Stimulated activated naive CD4-positive, alpha-beta T cell (primary cell): ENCODE measurements at regions not wholly inside any gene's neighbourhood (a gene's known extent, or its start where the extent isn't known, plus 50 kb on each side); places are given as distances from the start of the nearest gene placed in this dataset.

Source experiments
- DNase-seq, 6 experiments: peaks; one replicate each; lab custom pipeline; 2025; lab: John Stamatoyannopoulos, UW

DNA sequence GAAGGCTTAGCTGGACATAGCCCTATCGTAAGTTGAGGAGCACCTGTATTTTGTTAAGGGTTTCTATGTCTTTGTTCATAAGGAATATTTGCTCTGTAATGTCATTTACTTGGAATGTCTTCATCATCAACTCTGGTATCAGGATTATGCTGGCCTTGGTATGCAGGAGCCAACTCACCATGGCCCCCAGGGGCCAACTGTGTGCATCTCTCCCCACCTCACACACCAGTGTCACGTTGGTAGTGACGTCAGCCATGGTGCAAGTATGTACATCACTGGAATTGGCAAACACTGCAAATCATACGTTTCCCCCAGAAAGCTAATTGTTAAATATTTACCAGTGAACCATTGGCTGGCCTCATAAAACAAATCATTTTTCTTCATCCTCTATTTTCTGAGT lies 70.8 kb downstream of the YTHDF1 start:
- no peak for DNase-seq

DNA sequence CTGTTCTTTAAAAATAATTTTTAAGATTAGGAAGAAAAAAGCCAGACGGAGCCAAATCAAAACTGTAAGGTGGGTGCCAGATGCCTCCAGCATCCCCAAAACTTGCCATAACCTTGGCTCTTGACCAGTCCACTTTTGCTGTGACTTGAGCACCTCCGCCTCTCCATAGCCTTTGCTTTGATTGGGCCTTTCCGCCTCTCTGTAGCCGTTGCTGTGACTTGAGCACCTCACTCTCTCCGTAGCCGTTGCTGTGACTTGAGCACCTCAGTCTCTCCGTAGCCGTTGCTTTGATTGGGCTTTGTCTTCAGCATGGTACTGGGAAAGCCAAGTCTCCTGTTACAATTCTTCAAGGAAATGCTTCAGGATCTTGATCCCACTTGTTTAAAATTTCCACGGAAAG lies 73.0 kb downstream of the YTHDF1 start:
- no peak for DNase-seq

- no peak for DNase-seq
Measured at GRCh38 chr20:63141531-63141930, 74.4 kb downstream of the YTHDF1 start.

- no peak for DNase-seq
Measured at GRCh38 chr20:63140514-63141433, 75.2 kb downstream of the YTHDF1 start.

DNA sequence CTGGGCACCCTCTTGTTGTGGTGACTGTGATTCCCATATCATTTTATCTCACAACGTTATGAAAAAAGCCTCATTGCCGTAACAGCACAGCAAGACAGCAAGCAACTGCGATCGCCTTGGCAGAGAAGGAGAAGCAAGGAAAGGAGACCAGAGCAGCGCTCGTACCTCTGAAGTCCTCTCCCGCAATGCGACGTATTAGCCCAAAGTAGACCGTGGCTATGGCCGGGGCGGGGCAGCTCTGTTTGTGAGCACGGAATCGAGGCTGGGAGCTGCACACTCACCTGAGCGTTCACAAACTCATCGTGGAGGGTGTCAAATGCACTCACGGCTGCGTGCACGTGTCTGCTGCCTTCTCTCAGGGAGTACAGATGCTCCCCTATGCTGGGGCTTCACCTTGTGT lies 76.1 kb downstream of the YTHDF1 start:
- DNase-seq, result no peak

DNA sequence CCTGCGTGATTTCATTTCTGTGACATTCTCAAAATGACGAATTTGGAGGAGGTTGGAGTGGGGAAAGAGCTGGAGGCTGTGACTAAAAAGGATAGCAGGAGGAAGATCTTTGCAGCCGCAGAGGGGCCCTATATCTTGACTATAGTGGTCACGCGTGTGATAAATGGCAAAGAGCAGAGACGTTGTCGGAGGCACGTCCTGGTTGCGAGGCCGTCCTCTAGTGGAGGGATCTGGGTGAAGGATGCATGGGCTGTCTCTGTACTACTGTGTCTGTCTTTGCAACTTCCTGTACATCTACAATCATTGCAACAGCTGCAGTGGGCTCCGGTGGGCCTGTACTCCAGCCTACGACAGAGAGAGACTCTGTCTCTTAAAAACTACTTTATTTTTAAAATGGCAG lies 76.6 kb downstream of the YTHDF1 start:
- DNase-seq, result no peak

DNA sequence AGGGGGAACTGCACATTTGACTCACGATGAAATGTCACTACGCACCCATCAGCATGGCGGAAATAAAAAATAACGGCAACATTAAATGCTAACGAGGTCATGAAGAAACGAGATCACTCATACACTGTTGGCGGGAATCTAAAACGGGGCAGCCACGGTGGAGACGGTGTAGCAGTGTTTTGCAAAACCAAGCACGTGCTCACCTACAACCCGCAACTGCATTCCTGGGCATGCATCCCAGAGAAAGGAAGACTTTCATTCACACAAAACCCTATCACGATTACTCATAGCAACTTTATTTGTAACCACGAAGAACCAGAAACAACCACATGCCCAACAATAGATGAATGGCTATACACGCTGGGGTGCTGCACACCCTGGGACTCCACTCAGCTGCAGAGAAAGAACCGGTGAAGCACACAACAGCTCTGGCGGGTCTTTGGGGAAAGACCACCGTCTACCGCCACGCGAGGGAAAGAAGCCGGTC lies 77.0 kb downstream of the YTHDF1 start:
- DNase-seq, result no peak

DNA sequence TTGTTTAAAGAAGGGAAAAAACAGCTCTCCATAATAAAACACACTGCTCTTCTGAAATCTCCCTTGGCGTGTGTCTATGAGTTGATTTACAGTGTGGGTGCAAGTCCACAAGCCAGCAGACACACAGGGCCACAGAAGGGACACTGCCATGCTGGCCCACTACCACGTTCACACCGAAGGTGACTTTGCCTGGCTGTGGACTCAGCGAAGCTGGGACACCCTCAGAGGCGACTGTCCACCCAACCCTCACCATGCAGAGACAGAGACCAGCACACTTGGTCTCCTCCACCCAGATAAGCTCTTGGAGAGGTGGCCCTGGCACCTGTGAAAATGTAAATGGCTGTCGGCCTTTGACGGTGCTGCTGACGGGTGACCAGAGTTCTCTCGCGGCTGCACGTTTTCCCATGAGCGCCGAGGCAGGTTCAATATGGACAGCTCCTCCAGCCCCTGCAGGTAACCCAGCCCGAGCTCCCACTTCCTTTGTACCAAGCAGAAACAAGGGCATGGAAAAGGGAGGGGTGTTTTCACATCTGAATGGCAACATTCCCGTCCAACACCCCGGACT lies 78.0 kb downstream of the YTHDF1 start:
- DNase-seq, result no peak

- DNase-seq, result no peak
Measured at GRCh38 chr20:63136296-63136695, 79.6 kb downstream of the YTHDF1 start.

GRCh38 chr20:63135411-63135810 lies 80.5 kb downstream of the YTHDF1 start:
- peak in 5 of 6 experiments; percentile 3 to 22 (median 12) for DNase-seq

DNA sequence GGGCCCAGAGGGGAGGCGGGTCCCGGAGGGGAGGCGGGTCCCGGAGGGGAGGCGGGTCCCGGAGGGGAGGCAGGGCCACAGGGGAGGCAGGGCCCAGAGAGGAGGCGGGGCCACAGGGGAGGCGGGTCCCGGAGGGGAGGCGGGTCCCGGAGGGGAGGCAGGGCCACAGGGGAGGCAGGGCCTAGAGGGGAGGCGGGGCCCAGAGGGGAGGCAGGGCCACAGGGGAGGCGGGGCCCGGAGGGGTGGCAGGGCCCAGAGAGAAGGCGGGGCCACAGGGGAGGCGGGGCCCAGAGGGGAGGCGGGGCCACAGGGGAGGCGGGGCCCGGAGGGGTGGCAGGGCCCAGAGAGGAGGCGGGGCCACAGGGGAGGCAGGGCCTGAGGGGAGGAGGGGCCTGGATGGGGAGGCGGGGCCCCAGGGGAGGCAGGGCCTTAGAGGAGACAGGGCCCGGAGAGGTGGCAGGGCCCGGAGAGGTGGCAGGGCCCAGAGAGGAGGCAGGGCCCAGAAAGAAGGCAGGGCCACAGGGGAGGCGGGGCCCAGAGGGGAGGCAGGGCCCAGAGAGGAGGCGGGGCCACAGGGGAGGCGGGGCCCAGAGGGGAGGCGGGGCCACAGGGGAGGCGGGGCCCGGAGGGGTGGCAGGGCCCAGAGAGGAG lies 81.1 kb downstream of the YTHDF1 start:
- peak in 2 of 6 experiments; percentile 14 to 17 for DNase-seq

GRCh38 chr20:63134201-63134612 lies 81.7 kb downstream of the YTHDF1 start:
- DNase-seq, result peak in 1 of 6 experiments; percentile 7

GRCh38 chr20:63133481-63134091 lies 82.3 kb downstream of the YTHDF1 start:
- DNase-seq, result no peak

GRCh38 chr20:63132715-63133471 lies 83.0 kb downstream of the YTHDF1 start:
- no peak for DNase-seq

DNA sequence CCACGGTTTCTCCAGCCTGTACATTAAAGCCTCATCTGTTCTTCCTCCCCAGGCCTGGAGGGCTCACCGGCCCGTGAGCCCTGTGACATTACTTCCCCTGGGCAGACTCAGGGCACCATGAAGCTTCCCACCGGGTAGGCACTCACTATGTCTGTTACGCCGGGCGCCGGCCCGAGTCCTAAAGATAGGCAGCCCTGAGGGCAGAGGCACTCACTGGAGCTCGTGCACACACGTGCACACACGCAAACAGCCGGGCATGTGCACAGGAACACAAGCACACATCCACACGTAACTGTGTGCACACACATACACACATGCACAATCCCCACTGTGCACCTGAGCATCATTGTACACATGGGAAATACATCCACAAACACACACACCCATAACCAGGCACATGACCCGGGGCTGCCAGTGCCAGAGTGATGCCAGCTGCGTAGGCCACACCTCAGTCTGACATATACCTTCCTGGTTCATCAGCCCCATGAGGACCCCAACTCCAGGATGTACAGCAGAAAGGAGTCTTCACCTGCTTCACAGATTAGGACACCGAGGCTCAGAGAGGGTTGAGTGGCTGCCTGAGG lies 83.7 kb downstream of the YTHDF1 start:
- DNase-seq, result no peak

- DNase-seq, result no peak
Measured at GRCh38 chr20:63130658-63131577, 85.0 kb downstream of the YTHDF1 start.

DNA sequence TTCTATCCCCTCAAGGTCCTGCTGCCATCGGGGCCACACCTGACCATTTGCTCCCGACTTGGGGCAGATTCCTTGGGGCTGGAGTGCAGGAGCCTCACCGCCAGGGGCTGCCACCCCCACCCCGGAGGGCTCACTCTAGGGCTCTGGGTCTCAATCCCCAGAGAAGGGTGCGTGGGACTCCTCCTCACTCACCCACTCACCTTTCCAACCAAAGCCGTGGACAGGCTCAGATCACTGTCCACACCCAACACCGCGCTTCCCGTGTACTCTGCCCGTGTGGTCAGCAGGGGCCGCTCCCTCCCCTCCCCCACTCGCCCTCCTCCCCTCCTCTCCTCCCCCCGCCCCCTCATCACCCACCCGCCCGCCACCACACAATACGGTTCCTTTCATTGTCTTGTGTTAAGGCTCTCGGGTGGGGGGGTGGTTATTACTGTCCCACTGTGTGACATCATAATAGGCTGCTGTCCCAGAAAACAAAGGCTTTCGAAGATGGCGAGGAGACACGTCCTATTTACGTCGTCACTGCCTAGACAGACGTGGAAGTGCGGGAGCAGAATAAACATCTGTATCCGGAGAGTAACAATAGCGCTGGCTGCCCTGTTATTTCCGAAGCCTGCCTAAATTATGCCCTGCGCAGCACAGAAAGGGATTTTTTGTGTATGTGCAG lies 85.8 kb downstream of the YTHDF1 start:
- no peak for DNase-seq

DNA sequence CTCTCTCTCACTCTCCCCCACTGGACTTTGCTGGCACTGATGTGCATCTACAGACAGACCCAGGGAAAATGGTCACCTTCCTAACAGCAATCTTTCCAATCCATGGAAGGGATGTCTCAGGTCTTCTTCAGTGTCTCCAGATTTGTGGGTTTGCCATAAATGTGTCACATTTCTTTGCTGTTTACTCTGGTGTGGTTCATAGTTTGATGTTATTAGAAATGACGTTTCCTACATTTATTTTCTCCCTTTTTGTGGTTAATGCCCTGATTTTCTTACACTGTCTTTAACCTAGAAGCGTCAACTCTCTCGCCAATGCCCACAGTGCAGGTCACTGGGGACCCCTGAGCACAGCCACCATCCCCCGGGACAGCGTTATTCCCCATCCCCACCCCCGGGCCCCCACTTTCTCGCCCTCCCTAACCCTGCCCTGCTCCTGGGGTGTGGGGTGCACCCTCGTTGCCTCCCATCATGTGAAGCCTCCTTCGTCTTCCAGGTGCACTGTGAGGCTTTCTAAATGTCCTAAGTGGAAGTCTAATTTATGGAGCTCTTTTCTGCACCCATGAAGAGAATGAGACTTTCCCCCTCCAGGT lies 86.5 kb downstream of the YTHDF1 start:
- no peak for DNase-seq

GRCh38 chr20:63128956-63129355 lies 87.0 kb downstream of the YTHDF1 start:
- DNase-seq, result no peak
